Inflammatory macrophage (primary cell): ENCODE measurements at regions not wholly inside any gene's neighbourhood (a gene's known extent, or its start where the extent isn't known, plus 50 kb on each side); places are given as distances from the start of the nearest gene placed in this dataset.

Source experiments
- DNase-seq, 2 donors: peaks; one replicate each; pipeline ENCODE4 v3.0.0-alpha.2; 2020 to 2022

- DNase-seq: no peak
Measured at GRCh38 chr11:28461338-28461737, 353.1 kb downstream of the METTL15 start.

- no peak for DNase-seq
Measured at GRCh38 chr11:28460348-28460747, 352.2 kb downstream of the METTL15 start.

- no peak for DNase-seq
Measured at GRCh38 chr11:28459912-28460311, 351.7 kb downstream of the METTL15 start.

GRCh38 chr11:28457481-28458065 lies 349.4 kb downstream of the METTL15 start:
- no peak for DNase-seq

GRCh38 chr11:28448186-28448585 lies 340.0 kb downstream of the METTL15 start:
- no peak for DNase-seq

GRCh38 chr11:28447226-28447625 lies 339.0 kb downstream of the METTL15 start:
- DNase-seq: no peak

GRCh38 chr11:28442131-28442530 lies 333.9 kb downstream of the METTL15 start:
- no peak for DNase-seq

GRCh38 chr11:28439403-28439802 lies 331.2 kb downstream of the METTL15 start:
- no peak for DNase-seq

GRCh38 chr11:28420099-28420498 lies 311.9 kb downstream of the METTL15 start:
- DNase-seq: no peak

- no peak for DNase-seq
Measured at GRCh38 chr11:28417601-28418323, 309.6 kb downstream of the METTL15 start.

- no peak for DNase-seq
Measured at GRCh38 chr11:28412029-28412428, 303.8 kb downstream of the METTL15 start.

GRCh38 chr11:28401446-28401845 lies 293.3 kb downstream of the METTL15 start:
- no peak for DNase-seq

GRCh38 chr11:28400331-28401100 lies 292.3 kb downstream of the METTL15 start:
- no peak for DNase-seq

GRCh38 chr11:28393348-28393747 lies 285.2 kb downstream of the METTL15 start:
- no peak for DNase-seq

GRCh38 chr11:28384418-28384817 lies 276.2 kb downstream of the METTL15 start:
- no peak for DNase-seq

- no peak for DNase-seq
Measured at GRCh38 chr11:28383456-28383855, 275.3 kb downstream of the METTL15 start.
